Omental fat pad (tissue), 3 donors: ENCODE measurements at regions not wholly inside any gene's neighbourhood (a gene's known extent, or its start where the extent isn't known, plus 50 kb on each side); places are given as distances from the start of the nearest gene placed in this dataset.

Experiments
- ATAC-seq: fragments of 150-250 bp; one replicate; pipeline ENCODE4 v1.9.1; 2016; ENCODE audit warnings: mild to moderate bottlenecking, moderate library complexity; ENCODE audit not compliant: low FRiP score
- DNase-seq: peaks from one replicate; pipeline ENCODE4 v3.0.0-alpha.2; 2019; ENCODE audit warnings: low spot score
- TF ChIP-seq, protein P1 (sequence below), 3 donors: fragments of 450-650 bp; IDR thresholded peaks; one replicate each; pipeline ENCODE4 v1.5.1; 2016 to 2017; ENCODE audit warnings: antibody characterized with exemption in 3 of 3, mild to moderate bottlenecking in 3 of 3, moderate library complexity in 2 of 3

DNA sequence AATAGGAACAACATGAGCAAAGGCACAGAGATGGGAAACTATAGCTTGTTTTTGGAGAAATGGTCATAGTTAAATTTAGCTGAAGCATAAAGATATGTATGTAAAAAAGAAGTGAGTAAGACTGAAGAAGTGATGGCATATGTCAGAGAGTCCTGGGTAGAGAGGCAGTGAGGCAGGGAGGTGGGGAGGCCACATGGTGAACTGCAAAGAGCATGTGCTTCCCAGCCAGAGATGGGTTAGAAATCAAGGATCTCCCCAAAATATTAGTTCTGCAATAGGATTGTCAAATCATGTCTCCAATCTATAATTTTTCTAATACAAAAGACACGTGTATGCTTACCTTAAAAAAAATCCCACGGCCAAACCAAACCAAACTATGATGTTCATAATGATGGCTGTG, 82.1 kb upstream of the STXBP6 start:
- no peak for DNase-seq
- ATAC-seq, result no peak
- TF ChIP-seq, protein P1, sequence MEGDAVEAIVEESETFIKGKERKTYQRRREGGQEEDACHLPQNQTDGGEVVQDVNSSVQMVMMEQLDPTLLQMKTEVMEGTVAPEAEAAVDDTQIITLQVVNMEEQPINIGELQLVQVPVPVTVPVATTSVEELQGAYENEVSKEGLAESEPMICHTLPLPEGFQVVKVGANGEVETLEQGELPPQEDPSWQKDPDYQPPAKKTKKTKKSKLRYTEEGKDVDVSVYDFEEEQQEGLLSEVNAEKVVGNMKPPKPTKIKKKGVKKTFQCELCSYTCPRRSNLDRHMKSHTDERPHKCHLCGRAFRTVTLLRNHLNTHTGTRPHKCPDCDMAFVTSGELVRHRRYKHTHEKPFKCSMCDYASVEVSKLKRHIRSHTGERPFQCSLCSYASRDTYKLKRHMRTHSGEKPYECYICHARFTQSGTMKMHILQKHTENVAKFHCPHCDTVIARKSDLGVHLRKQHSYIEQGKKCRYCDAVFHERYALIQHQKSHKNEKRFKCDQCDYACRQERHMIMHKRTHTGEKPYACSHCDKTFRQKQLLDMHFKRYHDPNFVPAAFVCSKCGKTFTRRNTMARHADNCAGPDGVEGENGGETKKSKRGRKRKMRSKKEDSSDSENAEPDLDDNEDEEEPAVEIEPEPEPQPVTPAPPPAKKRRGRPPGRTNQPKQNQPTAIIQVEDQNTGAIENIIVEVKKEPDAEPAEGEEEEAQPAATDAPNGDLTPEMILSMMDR (IDR thresholded peaks at IDR 0.05), result no peak

DNA sequence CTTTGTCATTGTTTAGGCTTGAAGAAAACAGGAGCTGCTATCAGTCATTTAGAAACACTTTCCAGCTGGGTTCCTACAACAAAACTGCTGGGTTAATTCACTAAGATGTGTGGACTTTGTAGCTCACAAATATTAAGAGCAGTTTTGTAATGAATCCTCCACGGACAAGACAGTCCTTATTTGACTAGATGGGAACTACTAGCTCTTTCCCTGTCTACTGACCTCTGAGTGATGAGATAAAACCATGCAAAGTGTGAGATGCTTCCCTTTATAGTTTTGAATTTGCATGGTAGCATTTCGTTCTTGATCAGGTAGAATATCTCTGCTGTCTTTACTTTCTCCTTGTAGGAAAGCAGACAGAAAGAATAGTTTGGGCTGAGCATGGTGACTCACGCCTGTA, 72.9 kb upstream of the STXBP6 start:
- TF ChIP-seq, protein P1 (IDR thresholded peaks at IDR 0.05), result no peak
- DNase-seq, result no peak
- ATAC-seq, result no peak

DNA sequence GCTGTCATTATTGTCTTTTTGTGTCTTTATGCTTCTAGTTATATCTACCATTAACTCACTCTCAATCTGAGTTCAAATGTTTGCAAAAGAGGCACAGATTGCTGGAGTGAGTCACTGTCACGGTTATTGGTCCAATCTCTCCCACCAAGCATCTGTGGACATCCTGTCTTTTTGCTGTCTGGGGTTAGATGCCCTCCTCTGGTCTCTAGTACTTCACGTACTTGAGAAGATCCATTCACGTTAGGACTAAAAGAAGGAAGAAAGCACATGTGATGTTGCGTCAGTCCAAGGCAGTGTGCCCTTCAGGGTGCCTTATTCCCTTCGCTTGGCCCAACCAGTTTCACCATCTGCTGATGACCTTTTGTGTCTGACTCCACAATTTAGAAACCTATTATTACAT, 72.3 kb upstream of the STXBP6 start:
- TF ChIP-seq, protein P1 (IDR thresholded peaks at IDR 0.05), result no peak
- DNase-seq (no peak), ATAC-seq (no peak)

DNA sequence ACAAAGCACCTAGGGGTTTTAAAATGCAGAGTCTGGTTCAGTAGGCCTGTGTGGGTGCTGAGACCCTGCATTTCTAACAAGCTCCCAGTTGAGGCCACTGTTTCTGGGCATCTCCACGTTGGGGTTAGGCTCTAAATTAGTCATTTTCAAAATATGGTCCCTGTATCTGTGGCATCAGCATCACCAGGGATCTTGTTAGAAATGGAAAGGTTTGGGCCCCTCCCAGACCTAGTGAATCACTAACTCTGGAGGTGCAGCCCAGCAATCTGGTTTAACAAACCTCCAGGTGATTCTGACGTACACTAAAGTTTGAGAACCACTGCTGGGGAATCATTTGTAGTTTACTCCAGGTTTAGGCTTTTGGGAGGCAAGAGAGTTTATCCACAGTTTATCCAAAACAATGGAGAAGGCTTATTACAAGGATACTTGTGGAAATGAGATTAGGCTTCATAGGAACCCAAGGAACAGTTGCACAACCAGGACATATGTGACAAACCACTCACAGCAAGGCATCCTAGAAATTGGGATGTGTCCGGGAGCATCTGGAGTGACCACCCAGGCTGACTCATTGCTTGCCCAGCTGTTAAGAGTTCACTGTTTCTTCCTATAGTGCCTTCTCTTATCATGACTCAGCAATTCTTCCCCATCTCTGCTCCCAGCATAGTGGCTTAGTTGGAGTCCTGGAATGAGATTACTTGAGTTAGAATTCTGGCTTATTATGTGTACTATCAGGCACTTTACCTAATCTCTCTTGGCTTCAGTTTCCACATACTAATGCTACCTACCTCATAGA, 71.6 kb upstream of the STXBP6 start:
- TF ChIP-seq, protein P1 (IDR thresholded peaks at IDR 0.05), result no peak
- ATAC-seq (peak; percentile 53), DNase-seq (no peak)

DNA sequence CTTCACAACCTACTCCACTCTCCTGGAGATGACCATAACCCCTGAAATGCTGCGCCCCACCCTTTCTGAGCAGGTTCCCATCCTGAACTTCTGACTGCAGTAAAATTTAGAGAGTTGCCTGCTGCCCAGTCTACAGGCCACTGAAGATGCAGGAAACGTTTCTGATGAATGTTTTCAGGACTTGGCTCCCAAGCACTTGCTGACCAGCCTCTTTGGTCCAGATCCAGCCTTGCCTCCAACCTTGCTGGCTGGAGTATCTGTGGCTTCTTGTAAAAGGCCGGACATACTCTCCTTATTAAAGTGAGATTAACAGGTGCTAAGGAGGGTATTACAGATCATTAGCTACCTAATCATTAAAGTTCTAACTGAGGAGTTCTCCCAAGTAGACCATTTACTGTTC, 70.3 kb upstream of the STXBP6 start:
- TF ChIP-seq, protein P1 (IDR thresholded peaks at IDR 0.05), result no peak
- ATAC-seq, result no peak
- no peak for DNase-seq

DNA sequence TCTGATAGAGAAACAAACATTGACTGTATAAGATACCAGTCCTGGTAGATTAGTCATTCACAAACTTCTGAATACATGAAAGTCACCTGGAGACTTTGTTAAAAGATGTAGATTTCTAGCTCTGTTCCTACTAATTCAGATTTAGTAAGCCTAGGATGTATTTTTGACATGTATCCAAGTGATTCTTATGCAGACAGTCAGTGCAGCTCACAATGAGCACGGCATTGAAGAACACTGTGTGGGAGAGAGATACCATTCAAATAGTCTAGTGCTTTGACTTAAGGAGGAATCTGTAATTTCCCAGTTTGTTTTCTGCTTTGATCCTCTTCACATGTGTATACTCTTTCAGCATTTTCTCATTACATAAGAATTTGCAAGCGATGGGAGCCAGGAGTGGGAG, 68.7 kb upstream of the STXBP6 start:
- ATAC-seq, result peak; percentile 42
- DNase-seq, result no peak
- TF ChIP-seq, protein P1 (IDR thresholded peaks at IDR 0.05), result no peak

DNA sequence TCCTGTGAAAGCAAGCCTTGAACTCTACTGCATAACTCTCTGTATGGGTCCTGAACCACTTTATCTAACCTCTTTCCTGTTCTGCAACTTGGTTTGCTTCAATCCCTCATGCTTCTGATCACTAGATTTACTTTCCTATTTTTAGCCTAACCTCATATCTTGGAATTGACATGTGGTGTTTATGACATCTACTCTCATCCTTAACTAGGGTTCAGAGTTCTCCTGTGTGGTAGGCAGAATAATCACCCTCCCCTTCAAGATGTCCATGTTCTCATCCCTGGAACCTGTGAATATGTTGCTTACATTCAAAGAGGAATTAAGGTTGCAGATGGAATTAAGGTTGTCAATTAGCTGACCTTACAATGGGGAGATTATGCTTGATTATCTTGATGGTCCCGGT, 67.4 kb upstream of the STXBP6 start:
- TF ChIP-seq, protein P1 (IDR thresholded peaks at IDR 0.05), result no peak
- ATAC-seq, result no peak
- no peak for DNase-seq
